A549 (cell line): ENCODE measurements at regions not wholly inside any gene's neighbourhood (a gene's known extent, or its start where the extent isn't known, plus 50 kb on each side); places are given as distances from the start of the nearest gene placed in this dataset.

ENCODE experiments used
- ATAC-seq, 2 experiments: fragments of 200-7000 bp in 1 of 2; fragments of >200 bp in 1 of 2; cut with Nextera tagmentation in 1 of 2; cut with Tn5 transposase in 1 of 2; 3 replicates each; pipeline versions ENCODE4 v1.8.0 to v1.9.1; 2018 to 2020; ENCODE audit warnings: mild to moderate bottlenecking in 1 of 2, moderate library complexity in 1 of 2
- CTCF ChIA-PET: fragments of 300-600 bp; sonication (Branson Sonifier 250); formaldehyde crosslinking; extraction: SDS; loops from one replicate; lab custom pipeline; 2021; ENCODE audit warnings: antibody characterized with exemption, inconsistent platforms; lab: Yijun Ruan, JAX
- POLR2A ChIA-PET: fragments of 350-600 bp; formaldehyde crosslinking; extraction: SDS; loops from one replicate; lab custom pipeline; 2021; ENCODE audit warnings: antibody characterized with exemption, inconsistent platforms; lab: Yijun Ruan, JAX
- DNase-seq, 2 experiments: peaks; one replicate each; pipeline versions ENCODE4 v3.0.0 to v3.0.0-alpha.2; 2011 to 2016; ENCODE audit warnings: low read depth in 1 of 2, low spot score in 1 of 2
- FAIRE-seq: peaks from 2 replicates; lab custom pipeline; 2011; peaks lifted over from hg19 to GRCh38; lab: Jason Lieb, UNC
- H3K27ac ChIP-seq, 2 experiments: fragments of >200 bp; sonication (Bioruptor Twin); formaldehyde crosslinking; 3 replicates each; pipeline ENCODE4 v1.5.1; 2016 to 2017
- H3K4me1 ChIP-seq: fragments of >200 bp; sonication (Bioruptor Twin); formaldehyde crosslinking; 3 replicates; pipeline ENCODE4 v1.6.1; 2016
- H3K4me2 ChIP-seq: fragments of >200 bp; sonication (Bioruptor Twin); formaldehyde crosslinking; 3 replicates; pipeline ENCODE4 v1.6.1; 2016
- H3K4me3 ChIP-seq: fragments of >200 bp; sonication (Bioruptor Twin); formaldehyde crosslinking; 3 replicates; pipeline ENCODE4 v1.5.1; 2016
- H3K9me3 ChIP-seq: fragments of >200 bp; sonication (Bioruptor Twin); formaldehyde crosslinking; 3 replicates; pipeline ENCODE4 v1.6.1; 2016
- CBX2 ChIP-seq: fragments of 200-600 bp; sonication (generic); IDR thresholded peaks from 2 replicates; pipeline ENCODE4 v1.6.1; 2016; ENCODE audit warnings: low read depth, mild to moderate bottlenecking, borderline replicate concordance
- CBX8 ChIP-seq: fragments of 200-600 bp; sonication (generic); IDR thresholded peaks from 2 replicates; pipeline ENCODE4 v1.6.1; 2016
- CHD2 ChIP-seq: fragments of 150-350 bp; IDR thresholded peaks from 2 replicates; pipeline ENCODE4 v1.6.1; 2014; ENCODE audit warnings: low read length; ENCODE audit not compliant: partially characterized antibody
- EHMT2 ChIP-seq: fragments of 200-600 bp; sonication (generic); IDR thresholded peaks from 2 replicates; pipeline ENCODE4 v1.6.1; 2016; ENCODE audit warnings: antibody characterized with exemption, low read depth, mild to moderate bottlenecking, moderate library complexity
- EP300 ChIP-seq, 2 experiments: fragments of >200 bp; sonication (Bioruptor Twin); formaldehyde crosslinking; IDR thresholded peaks; 2 replicates in 1 of 2; 3 replicates in 1 of 2; pipeline ENCODE4 v1.6.1; 2016 to 2017
- FOSL2 ChIP-seq, 2 experiments: fragments of 450-650 bp in 1 of 2; fragments of >200 bp in 1 of 2; sonication (Bioruptor Twin) in 1 of 2; formaldehyde crosslinking; IDR thresholded peaks; 2 replicates each; pipeline versions ENCODE4 v1.5.0 to v1.6.1; 2016 to 2020; ENCODE audit warnings: mild to moderate bottlenecking in 1 of 2, moderate library complexity in 1 of 2
- HEYL ChIP-seq: fragments of 250-450 bp; sonication (Bioruptor Pico); IDR thresholded peaks from 2 replicates; pipeline ENCODE4 v1.8.0; 2021; ENCODE audit warnings: mild to moderate bottlenecking, moderate library complexity
- JUN ChIP-seq, 2 experiments: fragments of >200 bp; sonication (Bioruptor Twin); formaldehyde crosslinking; IDR thresholded peaks; 2 replicates in 1 of 2; 3 replicates in 1 of 2; pipeline ENCODE4 v1.6.1; 2016 to 2017
- MAFK ChIP-seq: fragments of 450-650 bp; IDR thresholded peaks from 2 replicates; pipeline ENCODE4 v1.6.1; 2014; ENCODE audit not compliant: partially characterized antibody
- MYC ChIP-seq: IDR thresholded peaks from 2 replicates; pipeline ENCODE4 v1.6.1; 2012; ENCODE audit warnings: mild to moderate bottlenecking, inconsistent platforms, low read length, improper control_type of control experiment, borderline replicate concordance
- NPAS2 ChIP-seq: fragments of 250-450 bp; sonication (Bioruptor Pico); IDR thresholded peaks from 2 replicates; pipeline ENCODE4 v1.8.0; 2022; ENCODE audit warnings: mild to moderate bottlenecking, moderate library complexity, borderline replicate concordance
- PHF8 ChIP-seq: fragments of 200-600 bp; sonication (generic); IDR thresholded peaks from 2 replicates; pipeline ENCODE4 v1.6.1; 2016; ENCODE audit warnings: low read depth, mild to moderate bottlenecking, antibody characterized with exemption, moderate library complexity, borderline replicate concordance
- RAD21 ChIP-seq, 2 experiments: fragments of >200 bp in 1 of 2; sonication (Bioruptor Twin) in 1 of 2; formaldehyde crosslinking in 1 of 2; IDR thresholded peaks in 1 of 2; conservative IDR thresholded peaks in 1 of 2; 2 replicates in 1 of 2; 3 replicates in 1 of 2; pipeline ENCODE4 v1.6.1; 2012 to 2018; ENCODE audit warnings: inconsistent platforms in 1 of 2
- RCOR1 ChIP-seq: fragments of 150-350 bp; IDR thresholded peaks from 2 replicates; pipeline ENCODE4 v1.6.1; 2014; ENCODE audit warnings: antibody characterized with exemption, low read length, low read depth
- RFX5 ChIP-seq: fragments of 450-650 bp; IDR thresholded peaks from 2 replicates; pipeline ENCODE4 v1.7.1; 2014; ENCODE audit warnings: antibody characterized with exemption, mild to moderate bottlenecking, moderate library complexity
- SMC3 ChIP-seq: fragments of >200 bp; sonication (Bioruptor Twin); formaldehyde crosslinking; IDR thresholded peaks from 3 replicates; pipeline ENCODE4 v1.6.1; 2018; ENCODE audit warnings: inconsistent platforms
- SREBF2 ChIP-seq: fragments of 450-650 bp; IDR thresholded peaks from 2 replicates; pipeline ENCODE4 v1.6.1; 2014; ENCODE audit warnings: mild to moderate bottlenecking, moderate library complexity
- TP53 ChIP-seq: fragments of 250-450 bp; sonication (Bioruptor Pico); IDR thresholded peaks from 2 replicates; pipeline ENCODE4 v1.5.0; 2021; ENCODE audit warnings: mild to moderate bottlenecking, moderate library complexity
- WGBS: methylation state at CpG from one replicate; pipeline ENCODE4 v1.1.6; 2017; ENCODE audit errors: missing lambda C conversion rate; 5-methylcytosine and 5-hydroxymethylcytosine counted together
- TF ChIP-seq, protein P1 (sequence below): fragments of 200-600 bp; sonication (generic); IDR thresholded peaks from 2 replicates; pipeline ENCODE4 v1.6.1; 2016; ENCODE audit warnings: antibody characterized with exemption, mild to moderate bottlenecking, moderate library complexity
- TF ChIP-seq, protein P2 (sequence below): fragments of 450-650 bp; IDR thresholded peaks from 2 replicates; pipeline ENCODE4 v1.6.1; 2014; ENCODE audit warnings: antibody characterized with exemption
- TF ChIP-seq, protein P3 (sequence below): fragments of 250-450 bp; sonication (Bioruptor Pico); IDR thresholded peaks from 2 replicates; pipeline ENCODE4 v1.5.0; 2020; ENCODE audit warnings: low read depth, mild to moderate bottlenecking, moderate library complexity
- TF ChIP-seq, protein P4 (sequence below): fragments of >200 bp; sonication (Bioruptor Twin); formaldehyde crosslinking; IDR thresholded peaks from 3 replicates; pipeline ENCODE4 v1.5.1; 2016
- TF ChIP-seq, protein P5 (sequence below): fragments of 150-350 bp; IDR thresholded peaks from 2 replicates; pipeline ENCODE4 v1.6.1; 2014; ENCODE audit warnings: low read depth, mild to moderate bottlenecking, low read length

DNA sequence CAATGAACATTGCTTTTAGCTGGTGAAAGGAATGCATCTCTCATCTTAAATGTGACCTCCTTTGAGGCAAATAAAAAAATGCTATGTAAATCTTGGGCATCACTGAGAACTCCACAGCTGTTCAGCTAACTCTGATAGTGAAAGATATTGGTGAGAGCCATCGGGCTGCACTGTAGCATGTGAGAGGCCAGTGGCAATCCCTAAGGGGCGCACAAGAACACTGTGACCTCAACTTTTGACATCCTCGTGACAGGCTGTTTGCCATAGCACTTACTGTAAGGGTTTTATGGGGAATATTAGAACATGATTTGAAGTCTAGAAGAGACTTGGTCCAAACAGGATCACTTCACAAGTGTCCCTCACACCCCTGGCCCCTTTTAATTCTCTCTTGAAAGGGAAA, 697.9 kb downstream of the MCTP2 start:
- Histone ChIP-seq H3K4me1 (no peaks in the 10 kb centered on the region), H3K4me3 (no peak overlapping the region), H3K27ac (no peak overlapping the region), H3K4me2 (no peak overlapping the region), H3K9me3 (peaks cover 8% of the 10 kb centered on the region; the same call in 2 of the 3 replicates)
- ChIA-PET CTCF (no interaction called here), POLR2A (no interaction called here)
- FAIRE-seq (no peak), DNase-seq (no peak), ATAC-seq (no peak)
- 2% methylated on average over 3 of the region's 3 CpGs for WGBS
- no peak for TF ChIP-seq CBX2
- TF ChIP-seq JUN (IDR thresholded peaks at IDR 0.05), result no peak
- TF ChIP-seq MAFK, result no peak
- no peak for TF ChIP-seq EP300 (IDR thresholded peaks at IDR 0.05)
- TF ChIP-seq CHD2, result no peak
- TF ChIP-seq FOSL2 (IDR thresholded peaks at IDR 0.05), result no peak
- no peak for TF ChIP-seq FOSL2 (CRISPR knock-in tag; IDR thresholded peaks at IDR 0.05)
- no peak for TF ChIP-seq RAD21 (conservative IDR thresholded peaks at IDR 0.05 in 1 of 2, IDR thresholded peaks at IDR 0.05 in 1 of 2)
- no peak for TF ChIP-seq RFX5
- no peak for TF ChIP-seq TP53 (CRISPR knock-in tag)
- TF ChIP-seq, protein P1, sequence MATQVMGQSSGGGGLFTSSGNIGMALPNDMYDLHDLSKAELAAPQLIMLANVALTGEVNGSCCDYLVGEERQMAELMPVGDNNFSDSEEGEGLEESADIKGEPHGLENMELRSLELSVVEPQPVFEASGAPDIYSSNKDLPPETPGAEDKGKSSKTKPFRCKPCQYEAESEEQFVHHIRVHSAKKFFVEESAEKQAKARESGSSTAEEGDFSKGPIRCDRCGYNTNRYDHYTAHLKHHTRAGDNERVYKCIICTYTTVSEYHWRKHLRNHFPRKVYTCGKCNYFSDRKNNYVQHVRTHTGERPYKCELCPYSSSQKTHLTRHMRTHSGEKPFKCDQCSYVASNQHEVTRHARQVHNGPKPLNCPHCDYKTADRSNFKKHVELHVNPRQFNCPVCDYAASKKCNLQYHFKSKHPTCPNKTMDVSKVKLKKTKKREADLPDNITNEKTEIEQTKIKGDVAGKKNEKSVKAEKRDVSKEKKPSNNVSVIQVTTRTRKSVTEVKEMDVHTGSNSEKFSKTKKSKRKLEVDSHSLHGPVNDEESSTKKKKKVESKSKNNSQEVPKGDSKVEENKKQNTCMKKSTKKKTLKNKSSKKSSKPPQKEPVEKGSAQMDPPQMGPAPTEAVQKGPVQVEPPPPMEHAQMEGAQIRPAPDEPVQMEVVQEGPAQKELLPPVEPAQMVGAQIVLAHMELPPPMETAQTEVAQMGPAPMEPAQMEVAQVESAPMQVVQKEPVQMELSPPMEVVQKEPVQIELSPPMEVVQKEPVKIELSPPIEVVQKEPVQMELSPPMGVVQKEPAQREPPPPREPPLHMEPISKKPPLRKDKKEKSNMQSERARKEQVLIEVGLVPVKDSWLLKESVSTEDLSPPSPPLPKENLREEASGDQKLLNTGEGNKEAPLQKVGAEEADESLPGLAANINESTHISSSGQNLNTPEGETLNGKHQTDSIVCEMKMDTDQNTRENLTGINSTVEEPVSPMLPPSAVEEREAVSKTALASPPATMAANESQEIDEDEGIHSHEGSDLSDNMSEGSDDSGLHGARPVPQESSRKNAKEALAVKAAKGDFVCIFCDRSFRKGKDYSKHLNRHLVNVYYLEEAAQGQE, result no peak
- TF ChIP-seq RCOR1, result no peak
- TF ChIP-seq, protein P2, sequence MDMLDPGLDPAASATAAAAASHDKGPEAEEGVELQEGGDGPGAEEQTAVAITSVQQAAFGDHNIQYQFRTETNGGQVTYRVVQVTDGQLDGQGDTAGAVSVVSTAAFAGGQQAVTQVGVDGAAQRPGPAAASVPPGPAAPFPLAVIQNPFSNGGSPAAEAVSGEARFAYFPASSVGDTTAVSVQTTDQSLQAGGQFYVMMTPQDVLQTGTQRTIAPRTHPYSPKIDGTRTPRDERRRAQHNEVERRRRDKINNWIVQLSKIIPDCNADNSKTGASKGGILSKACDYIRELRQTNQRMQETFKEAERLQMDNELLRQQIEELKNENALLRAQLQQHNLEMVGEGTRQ, result no peak

DNA sequence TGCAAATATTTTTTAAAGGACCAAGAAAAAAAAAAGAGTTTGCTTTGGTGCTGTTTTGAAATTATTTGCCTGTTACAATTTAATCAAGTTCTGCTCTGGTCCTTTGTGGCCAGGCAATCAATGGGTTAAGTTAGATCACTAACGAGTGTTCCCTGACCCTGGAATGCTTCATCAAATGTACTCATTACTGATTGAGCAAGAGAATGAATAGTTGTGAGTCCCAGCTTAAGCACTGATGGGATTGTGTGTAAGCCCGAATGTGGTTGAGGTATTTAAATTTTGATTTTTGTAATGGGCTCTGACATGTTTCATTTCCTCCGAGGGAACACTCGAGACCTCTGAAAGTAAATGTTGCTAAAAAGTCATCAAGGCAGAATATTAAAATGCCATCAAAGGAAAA, 699.1 kb downstream of the MCTP2 start:
- ChIA-PET CTCF (no interaction called here), POLR2A (no interaction called here)
- DNase-seq, result no peak
- Histone ChIP-seq H3K4me3 (no peak overlapping the region), H3K4me1 (no peaks in the 10 kb centered on the region), H3K4me2 (no peak overlapping the region), H3K27ac (no peak overlapping the region), H3K9me3 (peaks cover 13% of the 10 kb centered on the region; the same call in 2 of the 3 replicates)
- no peak for ATAC-seq
- FAIRE-seq, result no peak
- WGBS, result 2% methylated on average over 4 of the region's 4 CpGs
- TF ChIP-seq, protein P3, sequence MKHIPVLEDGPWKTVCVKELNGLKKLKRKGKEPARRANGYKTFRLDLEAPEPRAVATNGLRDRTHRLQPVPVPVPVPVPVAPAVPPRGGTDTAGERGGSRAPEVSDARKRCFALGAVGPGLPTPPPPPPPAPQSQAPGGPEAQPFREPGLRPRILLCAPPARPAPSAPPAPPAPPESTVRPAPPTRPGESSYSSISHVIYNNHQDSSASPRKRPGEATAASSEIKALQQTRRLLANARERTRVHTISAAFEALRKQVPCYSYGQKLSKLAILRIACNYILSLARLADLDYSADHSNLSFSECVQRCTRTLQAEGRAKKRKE (CRISPR knock-in tag), result no peak
- TF ChIP-seq CBX2 (no peak), CBX8 (no peak), HEYL (CRISPR knock-in tag) (no peak), SMC3 (no peak), EP300 (IDR thresholded peaks at IDR 0.05) (no peak), NPAS2 (CRISPR knock-in tag) (no peak), RFX5 (no peak), MYC (no peak), PHF8 (no peak), EHMT2 (no peak), SREBF2 (no peak)
- TF ChIP-seq, protein P4, sequence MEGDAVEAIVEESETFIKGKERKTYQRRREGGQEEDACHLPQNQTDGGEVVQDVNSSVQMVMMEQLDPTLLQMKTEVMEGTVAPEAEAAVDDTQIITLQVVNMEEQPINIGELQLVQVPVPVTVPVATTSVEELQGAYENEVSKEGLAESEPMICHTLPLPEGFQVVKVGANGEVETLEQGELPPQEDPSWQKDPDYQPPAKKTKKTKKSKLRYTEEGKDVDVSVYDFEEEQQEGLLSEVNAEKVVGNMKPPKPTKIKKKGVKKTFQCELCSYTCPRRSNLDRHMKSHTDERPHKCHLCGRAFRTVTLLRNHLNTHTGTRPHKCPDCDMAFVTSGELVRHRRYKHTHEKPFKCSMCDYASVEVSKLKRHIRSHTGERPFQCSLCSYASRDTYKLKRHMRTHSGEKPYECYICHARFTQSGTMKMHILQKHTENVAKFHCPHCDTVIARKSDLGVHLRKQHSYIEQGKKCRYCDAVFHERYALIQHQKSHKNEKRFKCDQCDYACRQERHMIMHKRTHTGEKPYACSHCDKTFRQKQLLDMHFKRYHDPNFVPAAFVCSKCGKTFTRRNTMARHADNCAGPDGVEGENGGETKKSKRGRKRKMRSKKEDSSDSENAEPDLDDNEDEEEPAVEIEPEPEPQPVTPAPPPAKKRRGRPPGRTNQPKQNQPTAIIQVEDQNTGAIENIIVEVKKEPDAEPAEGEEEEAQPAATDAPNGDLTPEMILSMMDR, result no peak
- TF ChIP-seq, protein P5, sequence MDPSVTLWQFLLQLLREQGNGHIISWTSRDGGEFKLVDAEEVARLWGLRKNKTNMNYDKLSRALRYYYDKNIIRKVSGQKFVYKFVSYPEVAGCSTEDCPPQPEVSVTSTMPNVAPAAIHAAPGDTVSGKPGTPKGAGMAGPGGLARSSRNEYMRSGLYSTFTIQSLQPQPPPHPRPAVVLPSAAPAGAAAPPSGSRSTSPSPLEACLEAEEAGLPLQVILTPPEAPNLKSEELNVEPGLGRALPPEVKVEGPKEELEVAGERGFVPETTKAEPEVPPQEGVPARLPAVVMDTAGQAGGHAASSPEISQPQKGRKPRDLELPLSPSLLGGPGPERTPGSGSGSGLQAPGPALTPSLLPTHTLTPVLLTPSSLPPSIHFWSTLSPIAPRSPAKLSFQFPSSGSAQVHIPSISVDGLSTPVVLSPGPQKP, result no peak
